Lung (tissue), 11 donors: ENCODE measurements at regions not wholly inside any gene's neighbourhood (a gene's known extent, or its start where the extent isn't known, plus 50 kb on each side); places are given as distances from the start of the nearest gene placed in this dataset.

ENCODE experiments used
- ATAC-seq: fragments of 200-7000 bp; cut with Tn5 transposase; one replicate; pipeline ENCODE4 v1.9.1; 2020; ENCODE audit warnings: moderate number of reproducible peaks; ENCODE audit not compliant: insufficient read depth, low FRiP score
- DNase-seq, 3 donors: peaks; one replicate each; pipeline ENCODE4 v3.0.0-alpha.2; 2013 to 2017
- H3K27ac ChIP-seq, 2 donors: one replicate each; pipeline ENCODE4 v1.5.1; 2013; ENCODE audit warnings: mild to moderate bottlenecking in 2 of 2, moderate library complexity in 2 of 2, control low read depth in 1 of 2, inconsistent platforms in 1 of 2, low read depth in 1 of 2, low read length in 1 of 2
- H3K27me3 ChIP-seq, 3 donors: one replicate each; pipeline ENCODE4 v1.5.1; 2013; ENCODE audit warnings: low read length in 2 of 3; ENCODE audit not compliant: control insufficient read depth in 3 of 3, insufficient read depth in 3 of 3
- H3K36me3 ChIP-seq, 4 donors: one replicate each; pipeline ENCODE4 v1.5.1; 2013; ENCODE audit warnings: low read length in 4 of 4, mild to moderate bottlenecking in 1 of 4, moderate library complexity in 1 of 4; ENCODE audit not compliant: control insufficient read depth in 4 of 4, insufficient read depth in 4 of 4
- H3K4me1 ChIP-seq, 5 donors: one replicate each; pipeline ENCODE4 v1.5.1; 2013; ENCODE audit warnings: low read length in 5 of 5, mild to moderate bottlenecking in 2 of 5, moderate library complexity in 1 of 5; ENCODE audit not compliant: control insufficient read depth in 5 of 5, insufficient read depth in 5 of 5
- H3K4me3 ChIP-seq: one replicate; pipeline ENCODE4 v1.5.1; 2013; ENCODE audit warnings: mild to moderate bottlenecking, control low read depth, moderate library complexity
- H3K9ac ChIP-seq, 2 donors: one replicate each; pipeline ENCODE4 v1.5.1; 2013; ENCODE audit warnings: low read length in 2 of 2, control low read depth in 1 of 2; ENCODE audit not compliant: insufficient read depth in 1 of 2
- H3K9me3 ChIP-seq, 4 donors: one replicate each; pipeline ENCODE4 v1.5.1; 2013; ENCODE audit warnings: low read length in 3 of 4, mild to moderate bottlenecking in 1 of 4, moderate library complexity in 1 of 4; ENCODE audit not compliant: control insufficient read depth in 4 of 4, insufficient read depth in 3 of 4
- WGBS, 2 donors: extraction: QIAGEN DNeasy Blood & Tissue Kit; methylation state at CpG; one replicate each; pipeline ENCODE4 v1.1.7; 2013; 5-methylcytosine and 5-hydroxymethylcytosine counted together
- TF ChIP-seq, protein P1 (sequence below): IDR thresholded peaks from 2 replicates; pipeline ENCODE4 v1.5.1; 2012; ENCODE audit warnings: mild to moderate bottlenecking; ENCODE audit errors: control extremely low read depth, extremely low read depth
- donor health status: control.
- donor health status: control.
- donor health status: Bipolar disorder and iron deficiency.
- donor health status: healthy.
- donor health status: DM: yes; HTN: yes; CAD: no.

DNA sequence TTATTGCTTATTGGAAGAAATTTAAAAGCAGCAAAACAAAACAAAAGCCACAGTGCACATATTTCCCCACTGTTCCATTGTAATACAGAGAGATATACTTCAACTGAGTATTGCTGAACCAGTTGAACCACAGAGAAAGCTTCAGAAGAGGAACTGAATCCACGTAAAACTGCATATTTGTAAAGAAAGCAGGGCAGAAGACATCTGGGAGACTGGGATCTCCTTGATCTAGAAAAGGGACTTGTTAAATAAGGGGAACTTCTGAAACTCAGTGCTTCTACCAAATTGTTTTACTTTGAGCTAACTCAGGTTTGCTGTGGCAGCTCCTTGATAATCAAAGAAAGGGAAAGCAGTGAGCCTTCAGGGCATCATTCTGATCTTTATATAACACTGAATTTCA is 411.1 kb upstream of the MDGA2 start:
- Histone ChIP-seq H3K4me3 (no peak overlapping the region), H3K27ac (no peak overlapping the region), H3K9me3 (no peaks in the 10 kb centered on the region), H3K27me3 (no peaks in the 10 kb centered on the region), H3K36me3 (no peaks in the 10 kb centered on the region), H3K4me1 (no peaks in the 10 kb centered on the region), H3K9ac (no peak overlapping the region)
- no peak for ATAC-seq
- TF ChIP-seq, protein P1, sequence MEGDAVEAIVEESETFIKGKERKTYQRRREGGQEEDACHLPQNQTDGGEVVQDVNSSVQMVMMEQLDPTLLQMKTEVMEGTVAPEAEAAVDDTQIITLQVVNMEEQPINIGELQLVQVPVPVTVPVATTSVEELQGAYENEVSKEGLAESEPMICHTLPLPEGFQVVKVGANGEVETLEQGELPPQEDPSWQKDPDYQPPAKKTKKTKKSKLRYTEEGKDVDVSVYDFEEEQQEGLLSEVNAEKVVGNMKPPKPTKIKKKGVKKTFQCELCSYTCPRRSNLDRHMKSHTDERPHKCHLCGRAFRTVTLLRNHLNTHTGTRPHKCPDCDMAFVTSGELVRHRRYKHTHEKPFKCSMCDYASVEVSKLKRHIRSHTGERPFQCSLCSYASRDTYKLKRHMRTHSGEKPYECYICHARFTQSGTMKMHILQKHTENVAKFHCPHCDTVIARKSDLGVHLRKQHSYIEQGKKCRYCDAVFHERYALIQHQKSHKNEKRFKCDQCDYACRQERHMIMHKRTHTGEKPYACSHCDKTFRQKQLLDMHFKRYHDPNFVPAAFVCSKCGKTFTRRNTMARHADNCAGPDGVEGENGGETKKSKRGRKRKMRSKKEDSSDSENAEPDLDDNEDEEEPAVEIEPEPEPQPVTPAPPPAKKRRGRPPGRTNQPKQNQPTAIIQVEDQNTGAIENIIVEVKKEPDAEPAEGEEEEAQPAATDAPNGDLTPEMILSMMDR: no peak
- no peak for DNase-seq
- 40 to 81% methylated on average over 1 of the region's 1 CpG for whole genome bisulfite sequencing, 2 donors

- no peak for ATAC-seq
- no peaks in the 10 kb centered on the region for H3K9me3 ChIP-seq
- WGBS, 2 donors: 88% methylated on average over 1 of the region's 1 CpG
- H3K27ac ChIP-seq: no peak overlapping the region
- TF ChIP-seq, protein P1: no peak
- no peak overlapping the region for H3K9ac ChIP-seq
- no peak overlapping the region for H3K4me3 ChIP-seq
- no peaks in the 10 kb centered on the region for H3K4me1 ChIP-seq
- H3K36me3 ChIP-seq: no peaks in the 10 kb centered on the region
- H3K27me3 ChIP-seq: no peaks in the 10 kb centered on the region
- DNase-seq: no peak
These were observed 400.1 kb upstream of the MDGA2 start for GRCh38 chr14:48075487-48075886.

DNA sequence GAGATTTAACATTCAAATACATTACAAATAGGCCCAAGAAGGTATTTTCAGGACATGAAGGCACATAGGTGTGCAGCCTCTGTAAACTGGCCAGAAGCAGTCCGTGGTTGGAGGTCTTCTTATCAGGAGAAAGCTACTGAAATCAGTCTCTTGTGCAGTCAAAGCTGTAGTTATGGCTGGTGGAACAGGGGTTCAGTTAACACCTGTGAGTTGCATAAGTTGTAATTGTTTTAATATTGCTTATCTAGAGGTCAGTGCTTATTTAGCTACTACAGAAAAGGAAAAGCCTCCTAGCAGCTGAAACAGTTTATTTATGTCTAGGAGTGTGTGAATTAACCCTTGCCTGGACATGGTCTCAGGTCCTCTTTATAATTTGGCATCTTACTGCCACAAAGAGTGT is 377.6 kb upstream of the MDGA2 start:
- no peak overlapping the region for H3K9ac ChIP-seq
- DNase-seq: no peak
- H3K27ac ChIP-seq: no peak overlapping the region
- no peaks in the 10 kb centered on the region for H3K4me1 ChIP-seq
- TF ChIP-seq, protein P1: no peak
- H3K4me3 ChIP-seq: no peak overlapping the region
- no peak for ATAC-seq
- no peaks in the 10 kb centered on the region for H3K36me3 ChIP-seq
- WGBS, 2 donors: 14 to 19% methylated on average over 1 of the region's 1 CpG
- no peaks in the 10 kb centered on the region for H3K9me3 ChIP-seq
- no peaks in the 10 kb centered on the region for H3K27me3 ChIP-seq

GRCh38 chr14:48035836-48036235 is 360.4 kb upstream of the MDGA2 start:
- Histone ChIP-seq H3K4me3 (no peak overlapping the region), H3K36me3 (no peaks in the 10 kb centered on the region), H3K27ac (no peak overlapping the region), H3K9ac (no peak overlapping the region), H3K4me1 (no peaks in the 10 kb centered on the region), H3K27me3 (no peaks in the 10 kb centered on the region), H3K9me3 (peaks cover 0 to 13% (median 2%) of the 10 kb centered on the region in 4 donors)
- TF ChIP-seq, protein P1: no peak
- DNase-seq: peak; percentile 26 to 65 (median 61)
- ATAC-seq: no peak
- 56 to 71% methylated on average over 8 of the region's 8 CpGs for WGBS, 2 donors
